Chondrocyte (in vitro differentiated cells): ENCODE measurements at regions not wholly inside any gene's neighbourhood (a gene's known extent, or its start where the extent isn't known, plus 50 kb on each side); places are given as distances from the start of the nearest gene placed in this dataset.

Experiments
- DNase-seq: peaks from one replicate; pipeline ENCODE4 v3.0.0; 2021; ENCODE audit warnings: mixed read lengths, low spot score
- H3K27ac Mint-ChIP-seq: one replicate; pipeline ENCODE4 v1.8.0; 2021; ENCODE audit warnings: mild to moderate bottlenecking, moderate library complexity, mixed read lengths; ENCODE audit not compliant: unreplicated experiment
- H3K27me3 Mint-ChIP-seq: 2 replicates; pipeline ENCODE4 v1.8.0; 2021; ENCODE audit warnings: low read depth, mixed read lengths
- H3K36me3 Mint-ChIP-seq: 2 replicates; pipeline ENCODE4 v1.8.0; 2021; ENCODE audit warnings: low read depth, mixed read lengths
- H3K4me1 Mint-ChIP-seq: 2 replicates; pipeline ENCODE4 v1.8.0; 2021; ENCODE audit warnings: low read depth, mild to moderate bottlenecking, mixed read lengths
- H3K4me3 Mint-ChIP-seq: one replicate; pipeline ENCODE4 v1.8.0; 2021; ENCODE audit warnings: mild to moderate bottlenecking, moderate library complexity, mixed read lengths; ENCODE audit not compliant: unreplicated experiment
- H3K9me3 Mint-ChIP-seq: 2 replicates; pipeline ENCODE4 v1.8.0; 2021; ENCODE audit warnings: low read depth, mixed read lengths
- TF ChIP-seq, protein P1 (sequence below): fragments of 200-600 bp; sonication (generic); IDR thresholded peaks from 2 replicates; pipeline ENCODE4 v1.5.0; 2021; ENCODE audit warnings: antibody characterized with exemption, mild to moderate bottlenecking, moderate library complexity

DNA sequence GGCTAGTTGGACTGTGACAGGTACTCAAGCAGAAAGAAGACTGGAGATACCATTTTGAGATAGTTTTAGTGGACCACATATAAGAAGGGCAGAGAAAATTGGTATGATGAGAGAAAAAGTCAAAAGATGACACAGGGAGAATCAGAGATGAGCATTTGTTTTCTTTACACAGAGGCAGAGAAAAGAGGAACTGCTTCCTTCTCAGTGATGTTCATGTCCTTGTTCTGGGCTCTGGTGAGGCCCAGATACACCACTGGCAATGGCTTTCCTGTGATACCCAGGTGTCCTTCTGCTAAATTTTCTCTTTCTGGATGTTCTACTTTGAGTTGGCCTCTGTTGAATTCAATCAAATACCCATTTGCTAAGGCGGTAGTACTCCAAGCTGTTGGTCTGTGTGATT lies 1782.7 kb upstream of the SEL1L start:
- peaks cover 1% of the 10 kb centered on the region for H3K36me3 Mint-ChIP-seq
- DNase-seq: no peak
- no peaks in the 10 kb centered on the region for H3K4me1 Mint-ChIP-seq
- TF ChIP-seq, protein P1, sequence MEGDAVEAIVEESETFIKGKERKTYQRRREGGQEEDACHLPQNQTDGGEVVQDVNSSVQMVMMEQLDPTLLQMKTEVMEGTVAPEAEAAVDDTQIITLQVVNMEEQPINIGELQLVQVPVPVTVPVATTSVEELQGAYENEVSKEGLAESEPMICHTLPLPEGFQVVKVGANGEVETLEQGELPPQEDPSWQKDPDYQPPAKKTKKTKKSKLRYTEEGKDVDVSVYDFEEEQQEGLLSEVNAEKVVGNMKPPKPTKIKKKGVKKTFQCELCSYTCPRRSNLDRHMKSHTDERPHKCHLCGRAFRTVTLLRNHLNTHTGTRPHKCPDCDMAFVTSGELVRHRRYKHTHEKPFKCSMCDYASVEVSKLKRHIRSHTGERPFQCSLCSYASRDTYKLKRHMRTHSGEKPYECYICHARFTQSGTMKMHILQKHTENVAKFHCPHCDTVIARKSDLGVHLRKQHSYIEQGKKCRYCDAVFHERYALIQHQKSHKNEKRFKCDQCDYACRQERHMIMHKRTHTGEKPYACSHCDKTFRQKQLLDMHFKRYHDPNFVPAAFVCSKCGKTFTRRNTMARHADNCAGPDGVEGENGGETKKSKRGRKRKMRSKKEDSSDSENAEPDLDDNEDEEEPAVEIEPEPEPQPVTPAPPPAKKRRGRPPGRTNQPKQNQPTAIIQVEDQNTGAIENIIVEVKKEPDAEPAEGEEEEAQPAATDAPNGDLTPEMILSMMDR: no peak
- peaks cover 2% of the 10 kb centered on the region for H3K9me3 Mint-ChIP-seq
- H3K27ac Mint-ChIP-seq: no peak overlapping the region
- no peaks in the 10 kb centered on the region for H3K27me3 Mint-ChIP-seq
- H3K4me3 Mint-ChIP-seq: no peak overlapping the region

DNA sequence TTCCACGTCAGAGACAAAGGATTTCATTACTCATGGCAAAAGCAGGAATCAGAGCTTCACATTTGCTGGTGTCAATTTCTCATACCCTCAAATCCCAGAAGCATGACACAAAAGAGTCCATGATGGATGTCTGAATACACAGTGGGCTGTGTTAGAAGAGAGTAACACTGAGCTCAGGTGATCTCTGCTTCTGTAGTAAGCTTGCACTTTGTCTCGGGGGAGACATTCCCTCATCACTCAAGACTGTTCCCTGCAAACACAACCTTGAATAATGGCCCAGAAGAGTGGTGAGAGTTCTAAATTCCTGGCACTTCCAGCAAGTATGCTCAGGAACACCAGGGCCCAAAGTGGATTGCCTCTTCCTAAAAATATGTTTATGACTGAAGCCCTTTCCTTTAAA lies 1787.2 kb upstream of the SEL1L start:
- H3K36me3 Mint-ChIP-seq: peaks cover 1% of the 10 kb centered on the region
- H3K27ac Mint-ChIP-seq: no peak overlapping the region
- H3K27me3 Mint-ChIP-seq: no peaks in the 10 kb centered on the region
- no peak overlapping the region for H3K4me3 Mint-ChIP-seq
- no peak for DNase-seq
- no peaks in the 10 kb centered on the region for H3K4me1 Mint-ChIP-seq
- H3K9me3 Mint-ChIP-seq: peaks cover 2% of the 10 kb centered on the region
- TF ChIP-seq, protein P1: no peak

DNA sequence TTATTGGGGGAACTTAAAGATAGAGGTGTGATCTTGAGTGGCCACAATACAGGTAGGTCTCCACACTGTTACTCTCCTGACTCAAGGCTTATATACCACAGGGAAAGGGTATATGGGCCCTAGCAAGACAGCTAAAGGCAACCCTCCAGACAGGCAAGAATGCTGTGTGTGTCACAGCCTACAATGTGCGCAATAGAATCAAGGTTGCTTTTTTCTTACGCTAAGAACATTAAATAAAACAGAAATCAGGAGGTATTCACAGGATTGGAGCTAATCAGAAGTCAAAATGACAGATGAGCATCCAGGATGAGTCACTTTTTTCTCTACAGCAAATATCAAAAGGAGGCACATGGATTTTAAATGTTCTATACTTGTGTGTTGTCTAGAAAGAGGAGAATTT lies 1797.9 kb upstream of the SEL1L start:
- Mint-ChIP-seq H3K9me3 (no peaks in the 10 kb centered on the region), H3K27ac (no peak overlapping the region), H3K36me3 (no peaks in the 10 kb centered on the region), H3K4me1 (peaks cover 3% of the 10 kb centered on the region), H3K27me3 (no peaks in the 10 kb centered on the region), H3K4me3 (no peak overlapping the region)
- DNase-seq: no peak
- TF ChIP-seq, protein P1: no peak

DNA sequence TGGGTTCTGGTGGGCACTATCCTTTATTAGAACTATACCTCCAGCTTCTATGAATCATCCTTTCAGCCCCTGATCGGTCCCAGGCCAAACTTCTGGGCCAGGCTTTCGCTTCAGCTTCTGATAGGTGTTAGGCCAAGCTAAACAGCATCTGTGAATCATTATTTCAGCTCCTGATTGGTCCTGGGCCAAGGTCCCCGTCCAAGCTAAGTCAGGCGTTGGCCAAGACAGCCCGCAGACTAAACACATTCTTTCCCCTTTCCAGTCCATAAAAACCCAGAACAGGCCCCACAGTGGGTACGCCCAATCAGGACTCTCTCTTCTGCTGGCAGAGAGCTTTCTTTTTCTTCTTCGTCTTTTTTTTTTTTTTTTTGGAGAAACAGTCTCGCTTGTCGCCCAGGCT lies 1808.9 kb upstream of the SEL1L start:
- TF ChIP-seq, protein P1: no peak
- Mint-ChIP-seq H3K27me3 (no peaks in the 10 kb centered on the region), H3K27ac (no peak overlapping the region), H3K4me1 (no peaks in the 10 kb centered on the region), H3K4me3 (no peak overlapping the region), H3K36me3 (peaks cover 1% of the 10 kb centered on the region), H3K9me3 (peaks cover 20% of the 10 kb centered on the region)
- no peak for DNase-seq

DNA sequence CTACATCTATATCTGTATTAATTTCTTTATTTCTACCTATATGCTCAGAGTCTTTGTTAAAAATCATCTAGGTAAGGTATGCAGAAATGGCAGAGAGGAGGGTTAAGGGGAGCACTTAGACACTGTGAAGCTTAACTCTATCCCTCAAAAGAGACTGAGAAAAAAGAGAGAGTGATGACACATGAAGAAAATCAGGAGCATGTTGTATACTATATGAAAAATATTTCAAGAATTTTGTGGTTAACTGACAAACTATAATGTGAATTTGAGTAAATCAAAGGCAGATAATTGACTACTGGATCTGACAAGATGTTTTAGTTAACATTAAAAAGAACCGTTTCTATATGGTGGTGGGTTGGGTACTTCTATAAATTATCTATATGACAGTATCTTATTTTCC lies 1814.2 kb upstream of the SEL1L start:
- H3K27me3 Mint-ChIP-seq: no peaks in the 10 kb centered on the region

More for the DNA sequence above, 1814.2 kb upstream of the SEL1L start:
- H3K4me1 Mint-ChIP-seq: peaks cover 5% of the 10 kb centered on the region
- TF ChIP-seq, protein P1: no peak
- DNase-seq: no peak
- H3K9me3 Mint-ChIP-seq: no peaks in the 10 kb centered on the region
- peak overlapping the region; percentile 74 for H3K27ac Mint-ChIP-seq
- H3K4me3 Mint-ChIP-seq: no peak overlapping the region
- no peaks in the 10 kb centered on the region for H3K36me3 Mint-ChIP-seq
